ENCODE measurements at regions not wholly inside any gene's neighbourhood (a gene's known extent, or its start where the extent isn't known, plus 50 kb on each side); places are given as distances from the start of the nearest gene placed in this dataset.

GRCh38 chr9:1878811-1879210 lies 136.3 kb upstream of the SMARCA2 start:
- no peak for TF ChIP-seq CTCF (IDR thresholded peaks at IDR 0.05; ENCODE audit: borderline replicate concordance, control extremely low read depth, extremely low read depth, insufficient read depth, missing control alignments)
- in situ Hi-C loops (cut with MboI; ENCODE audit: low sequenced_read_pairs, unreplicated experiment) = loop anchor here (10.0 kb wide), 2 partner anchors 56 to 176 kb away; no protein-coding TSS in a partner anchor
- DNase-seq (ENCODE audit: low spot score) = no peak

GRCh38 chr9:1879501-1879900 lies 135.6 kb upstream of the SMARCA2 start:
- TF ChIP-seq CTCF (IDR thresholded peaks at IDR 0.05; ENCODE audit: borderline replicate concordance, control extremely low read depth, extremely low read depth, insufficient read depth, missing control alignments) = no peak
- in situ Hi-C loops (cut with MboI; ENCODE audit: low sequenced_read_pairs, unreplicated experiment) = loop anchor here (10.0 kb wide), 2 partner anchors 55 to 175 kb away; no protein-coding TSS in a partner anchor
- peak; percentile 38 for DNase-seq (ENCODE audit: low spot score)

GRCh38 chr9:1880038-1880565 lies 135.0 kb upstream of the SMARCA2 start:
- no peak for TF ChIP-seq CTCF (IDR thresholded peaks at IDR 0.05; ENCODE audit: borderline replicate concordance, control extremely low read depth, extremely low read depth, insufficient read depth, missing control alignments)
- in situ Hi-C loops (cut with MboI; ENCODE audit: low sequenced_read_pairs, unreplicated experiment) = no loop called here
- no peak for DNase-seq (ENCODE audit: low spot score)

GRCh38 chr9:1881708-1882295 lies 133.3 kb upstream of the SMARCA2 start:
- in situ Hi-C loops (cut with MboI; ENCODE audit: low sequenced_read_pairs, unreplicated experiment) = no loop called here
- no peak for TF ChIP-seq CTCF (IDR thresholded peaks at IDR 0.05; ENCODE audit: borderline replicate concordance, control extremely low read depth, extremely low read depth, insufficient read depth, missing control alignments)
- no peak for DNase-seq (ENCODE audit: low spot score)

- no peak for TF ChIP-seq CTCF (IDR thresholded peaks at IDR 0.05; ENCODE audit: borderline replicate concordance, control extremely low read depth, extremely low read depth, insufficient read depth, missing control alignments)
- DNase-seq (ENCODE audit: low spot score) = no peak
- in situ Hi-C loops (cut with MboI; ENCODE audit: low sequenced_read_pairs, unreplicated experiment) = no loop called here
These were observed 132.3 kb upstream of the SMARCA2 start for GRCh38 chr9:1882711-1883403.

- DNase-seq (ENCODE audit: low spot score) = no peak
- TF ChIP-seq CTCF (IDR thresholded peaks at IDR 0.05; ENCODE audit: borderline replicate concordance, control extremely low read depth, extremely low read depth, insufficient read depth, missing control alignments) = no peak
- in situ Hi-C loops (cut with MboI; ENCODE audit: low sequenced_read_pairs, unreplicated experiment) = no loop called here
These were observed 124.9 kb upstream of the SMARCA2 start for GRCh38 chr9:1890201-1890600.

Measured in GM13976 (cell line).